GM06990 (cell line): ENCODE measurements at regions not wholly inside any gene's neighbourhood (a gene's known extent, or its start where the extent isn't known, plus 50 kb on each side); places are given as distances from the start of the nearest gene placed in this dataset.

ENCODE experiments used
- DNase-seq: peaks from one replicate; pipeline ENCODE4 v3.0.0-alpha.2; 2011; ENCODE audit not compliant: insufficient read length; ENCODE audit errors: extremely low read depth
- H3K27me3 ChIP-seq: replicated peaks from 2 replicates; pipeline ENCODE4 v1.6.0; 2011; ENCODE audit warnings: low read length; ENCODE audit not compliant: control insufficient read depth, insufficient read depth
- H3K36me3 ChIP-seq: 2 replicates; pipeline ENCODE4 v1.5.1; 2011; ENCODE audit warnings: low read length; ENCODE audit not compliant: control insufficient read depth, insufficient read depth
- H3K4me3 ChIP-seq: replicated peaks from 2 replicates; pipeline ENCODE4 v1.5.1; 2011; ENCODE audit warnings: low read depth, mild to moderate bottlenecking, control low read depth, low read length
- TF ChIP-seq, protein P1 (sequence below): IDR thresholded peaks from 2 replicates; pipeline ENCODE4 v1.5.1; 2011; ENCODE audit warnings: low read length, control low read depth, mild to moderate bottlenecking, inconsistent platforms; ENCODE audit not compliant: insufficient read depth, poor library complexity, severe bottlenecking

DNA sequence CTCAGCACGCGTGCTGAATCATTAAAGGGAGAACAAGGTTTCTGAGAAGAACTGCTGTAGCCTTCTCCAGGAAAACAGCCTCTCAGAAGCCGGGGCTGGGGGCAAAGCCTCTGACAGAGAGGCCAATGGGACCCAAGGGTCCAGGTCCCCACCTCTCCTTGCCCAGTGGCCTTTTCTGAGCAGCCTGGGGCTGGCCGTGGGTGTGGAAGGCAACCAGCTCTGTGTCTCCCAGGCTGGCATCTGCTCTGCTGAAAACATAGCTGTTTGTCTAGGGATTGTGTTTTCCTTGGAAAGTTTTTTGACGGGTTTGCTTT lies 261.2 kb downstream of the NPHP4 start:
- H3K4me3 ChIP-seq, result no peak overlapping the region
- no peak for DNase-seq
- H3K27me3 ChIP-seq, result no peaks in the 10 kb centered on the region; the same call in 1 of the 2 replicates
- no peaks in the 10 kb centered on the region for H3K36me3 ChIP-seq
- TF ChIP-seq, protein P1, sequence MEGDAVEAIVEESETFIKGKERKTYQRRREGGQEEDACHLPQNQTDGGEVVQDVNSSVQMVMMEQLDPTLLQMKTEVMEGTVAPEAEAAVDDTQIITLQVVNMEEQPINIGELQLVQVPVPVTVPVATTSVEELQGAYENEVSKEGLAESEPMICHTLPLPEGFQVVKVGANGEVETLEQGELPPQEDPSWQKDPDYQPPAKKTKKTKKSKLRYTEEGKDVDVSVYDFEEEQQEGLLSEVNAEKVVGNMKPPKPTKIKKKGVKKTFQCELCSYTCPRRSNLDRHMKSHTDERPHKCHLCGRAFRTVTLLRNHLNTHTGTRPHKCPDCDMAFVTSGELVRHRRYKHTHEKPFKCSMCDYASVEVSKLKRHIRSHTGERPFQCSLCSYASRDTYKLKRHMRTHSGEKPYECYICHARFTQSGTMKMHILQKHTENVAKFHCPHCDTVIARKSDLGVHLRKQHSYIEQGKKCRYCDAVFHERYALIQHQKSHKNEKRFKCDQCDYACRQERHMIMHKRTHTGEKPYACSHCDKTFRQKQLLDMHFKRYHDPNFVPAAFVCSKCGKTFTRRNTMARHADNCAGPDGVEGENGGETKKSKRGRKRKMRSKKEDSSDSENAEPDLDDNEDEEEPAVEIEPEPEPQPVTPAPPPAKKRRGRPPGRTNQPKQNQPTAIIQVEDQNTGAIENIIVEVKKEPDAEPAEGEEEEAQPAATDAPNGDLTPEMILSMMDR, result no peak

DNA sequence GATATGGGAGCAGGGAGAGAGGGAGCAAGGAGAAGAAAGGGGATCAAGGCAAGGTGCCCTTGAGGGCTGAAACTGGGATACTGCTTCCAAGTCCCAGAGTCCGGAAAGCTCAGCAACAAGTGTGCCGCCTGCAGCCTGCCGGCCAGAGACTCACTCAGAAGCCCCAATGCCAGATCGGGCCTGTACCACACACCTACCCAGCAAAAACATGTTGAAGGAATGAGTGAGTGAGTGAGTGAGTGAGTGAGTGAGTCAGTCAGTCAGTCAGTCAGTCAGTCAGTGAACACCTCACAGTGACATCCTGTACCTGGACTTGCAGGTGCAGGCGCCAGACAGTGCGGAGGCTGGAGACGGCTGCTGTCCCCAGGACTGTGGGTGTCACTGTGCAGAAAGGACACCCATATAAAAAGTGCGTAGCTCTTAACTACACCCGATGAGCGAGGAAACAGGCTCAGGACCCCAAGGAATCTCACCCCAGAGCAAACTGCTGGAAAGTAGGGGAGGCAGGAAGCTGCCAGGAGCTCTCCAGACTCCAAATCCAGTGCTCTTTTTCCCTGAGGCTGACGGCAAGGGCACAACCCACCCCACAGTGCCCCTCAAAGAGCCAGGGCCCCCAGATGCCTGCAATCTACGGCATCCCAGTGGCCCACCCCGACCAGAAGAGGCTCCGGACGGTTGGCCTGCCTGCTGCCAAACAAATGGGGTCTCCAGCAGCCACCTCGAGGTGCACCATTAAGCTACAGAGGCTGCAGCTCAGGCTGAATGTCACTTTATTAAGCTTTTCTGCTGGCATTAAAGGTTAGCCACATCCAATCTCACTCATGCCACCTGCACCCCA lies 261.7 kb downstream of the NPHP4 start:
- TF ChIP-seq, protein P1, result no peak
- H3K27me3 ChIP-seq, result no peaks in the 10 kb centered on the region; the same call in 1 of the 2 replicates

DNA sequence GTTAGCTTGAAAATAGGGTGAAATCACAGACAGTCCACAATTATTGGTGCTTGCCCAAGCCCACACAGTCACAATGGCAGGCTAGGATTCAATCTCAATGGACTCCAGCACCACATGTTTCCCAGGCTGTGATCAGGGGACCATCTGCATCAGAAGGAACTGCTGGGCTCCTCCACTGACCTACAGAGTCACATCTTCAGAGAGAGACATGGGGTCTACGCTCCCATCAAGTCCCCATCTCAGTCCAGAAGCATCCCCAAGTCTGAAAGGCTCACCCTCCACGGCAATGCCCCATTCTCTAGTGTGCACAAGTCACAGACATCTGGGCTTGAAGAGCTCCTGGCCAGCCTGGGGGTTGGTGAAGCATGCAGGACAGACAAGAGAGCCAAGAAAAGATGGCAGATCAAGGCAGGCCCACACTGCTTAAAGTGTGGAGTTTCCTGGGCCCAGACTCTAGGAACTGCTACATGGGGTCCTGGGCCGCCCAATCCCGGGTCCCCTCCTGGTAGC lies 262.5 kb downstream of the NPHP4 start:
- TF ChIP-seq, protein P1, result no peak
- no peaks in the 10 kb centered on the region for H3K36me3 ChIP-seq
- no peaks in the 10 kb centered on the region; the same call in 1 of the 2 replicates for H3K27me3 ChIP-seq
- DNase-seq, result no peak
- no peak overlapping the region for H3K4me3 ChIP-seq

More for the DNA sequence above, 261.7 kb downstream of the NPHP4 start:
- no peaks in the 10 kb centered on the region for H3K36me3 ChIP-seq
- H3K4me3 ChIP-seq, result no peak overlapping the region
- no peak for DNase-seq

DNA sequence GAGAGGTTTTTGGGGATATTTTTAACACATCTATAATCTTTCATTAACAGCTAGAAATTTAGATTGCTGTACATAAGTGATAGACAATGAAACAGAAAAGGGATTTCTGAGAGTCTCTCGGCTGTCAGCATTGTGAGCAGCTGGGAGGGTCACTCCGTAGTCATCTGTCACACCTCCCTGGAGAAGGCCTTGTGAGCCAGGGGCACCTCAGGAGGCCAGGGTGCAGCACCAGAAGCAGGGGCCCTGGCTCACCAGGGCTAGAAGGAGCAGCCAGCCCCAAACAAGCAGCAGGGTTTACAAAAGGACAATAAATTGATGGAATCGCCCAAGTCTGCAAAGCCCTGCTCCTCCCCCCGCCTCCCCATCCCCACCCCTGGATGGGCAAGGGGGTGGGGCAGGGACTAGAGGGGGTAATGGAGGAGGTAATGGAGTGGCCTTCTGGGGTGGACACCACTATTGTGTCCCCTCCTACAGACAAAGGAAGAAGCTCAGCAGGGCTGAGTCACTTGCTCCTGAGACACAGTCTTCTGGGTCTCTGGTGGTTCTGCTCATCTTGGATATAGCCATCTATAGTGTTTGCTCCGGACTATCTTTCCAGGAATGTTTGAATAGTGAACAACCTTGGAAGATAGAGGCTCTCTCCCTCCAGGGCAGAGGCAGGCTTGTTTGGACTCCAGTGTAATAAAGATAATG lies 263.4 kb downstream of the NPHP4 start:
- H3K36me3 ChIP-seq, result no peaks in the 10 kb centered on the region
- DNase-seq, result no peak
- TF ChIP-seq, protein P1, result no peak
- no peak overlapping the region for H3K4me3 ChIP-seq
- no peaks in the 10 kb centered on the region; the same call in 1 of the 2 replicates for H3K27me3 ChIP-seq

DNA sequence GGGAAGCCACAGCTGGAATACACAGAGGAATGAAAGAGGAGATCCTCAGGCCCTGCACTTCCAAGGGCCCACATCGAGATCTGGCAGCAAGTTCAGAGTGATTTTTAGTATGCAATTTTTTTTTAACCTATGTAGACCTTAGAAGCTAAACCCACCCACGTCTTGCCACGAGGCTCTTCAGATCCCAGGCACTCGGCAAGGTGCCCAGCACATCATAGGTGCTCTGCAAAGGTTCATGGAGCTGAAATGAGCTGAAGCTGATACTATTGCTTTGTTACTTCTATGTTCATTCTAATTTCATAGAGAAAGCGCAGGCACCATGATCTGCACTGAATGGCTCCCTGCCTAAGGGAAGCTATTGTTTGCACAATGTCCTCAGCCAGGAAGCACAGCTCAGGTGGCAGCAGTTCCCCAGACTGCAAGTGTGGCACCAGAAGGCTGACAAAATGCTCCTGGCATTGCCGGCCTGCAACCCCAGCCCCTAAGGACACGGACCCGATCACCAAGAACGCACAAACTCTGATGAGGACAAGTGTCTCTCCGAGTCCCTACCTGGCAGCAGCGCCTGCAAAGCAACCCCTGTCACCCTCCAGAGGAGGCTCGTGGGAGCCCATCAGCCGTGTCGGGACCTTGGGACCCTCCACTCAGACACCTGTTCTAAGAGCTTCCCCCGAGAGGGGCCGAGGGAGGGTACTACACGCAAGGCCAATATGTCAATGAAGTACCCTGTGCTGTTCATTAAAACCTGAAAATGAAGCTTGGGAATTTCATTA lies 264.2 kb downstream of the NPHP4 start:
- H3K27me3 ChIP-seq, result no peaks in the 10 kb centered on the region; the same call in 1 of the 2 replicates

More for the DNA sequence above, 264.2 kb downstream of the NPHP4 start:
- H3K36me3 ChIP-seq, result no peaks in the 10 kb centered on the region
- H3K4me3 ChIP-seq, result no peak overlapping the region
- DNase-seq, result no peak
- TF ChIP-seq, protein P1, result no peak
